Thoracic aorta (tissue), 2 donors: ENCODE measurements at regions not wholly inside any gene's neighbourhood (a gene's known extent, or its start where the extent isn't known, plus 50 kb on each side); places are given as distances from the start of the nearest gene placed in this dataset.

Experiments used
- ATAC-seq: fragments of 150-250 bp; one replicate; pipeline ENCODE4 v1.8.0; 2017; ENCODE audit warnings: low read depth; ENCODE audit not compliant: insufficient number of reproducible peaks, low FRiP score
- DNase-seq: peaks from one replicate; pipeline ENCODE4 v3.0.0-alpha.2; 2020; ENCODE audit warnings: low spot score
- H3K27ac ChIP-seq, 2 donors: fragments of 200-600 bp; sonication (generic); 1 replicate in 1 of 2; 2 replicates in 1 of 2; pipeline ENCODE4 v1.5.1; 2016; ENCODE audit warnings: mild to moderate bottlenecking in 2 of 2, moderate library complexity in 2 of 2
- H3K27me3 ChIP-seq: fragments of 200-600 bp; sonication (generic); replicated peaks from 2 replicates; pipeline ENCODE4 v1.6.0; 2016; ENCODE audit warnings: mild to moderate bottlenecking; ENCODE audit not compliant: insufficient read depth
- H3K36me3 ChIP-seq: fragments of 200-600 bp; sonication (generic); one replicate; pipeline ENCODE4 v1.5.1; 2016
- H3K4me1 ChIP-seq, 2 donors: fragments of 200-600 bp; sonication (generic); 1 replicate in 1 of 2; 2 replicates in 1 of 2; pipeline versions ENCODE4 v1.5.1 to v1.6.0; 2016; ENCODE audit warnings: low read depth in 2 of 2, mild to moderate bottlenecking in 1 of 2; ENCODE audit not compliant: control insufficient read depth in 1 of 2
- H3K4me3 ChIP-seq: fragments of 200-600 bp; sonication (generic); 2 replicates; pipeline ENCODE4 v1.5.1; 2016; ENCODE audit warnings: mild to moderate bottlenecking
- H3K9me3 ChIP-seq: fragments of 200-600 bp; sonication (generic); 2 replicates; pipeline ENCODE4 v1.5.1; 2016
- TF ChIP-seq, protein P1 (sequence below): fragments of 200-600 bp; sonication (generic); IDR thresholded peaks from one replicate; pipeline ENCODE4 v1.5.1; 2019; ENCODE audit warnings: antibody characterized with exemption

DNA sequence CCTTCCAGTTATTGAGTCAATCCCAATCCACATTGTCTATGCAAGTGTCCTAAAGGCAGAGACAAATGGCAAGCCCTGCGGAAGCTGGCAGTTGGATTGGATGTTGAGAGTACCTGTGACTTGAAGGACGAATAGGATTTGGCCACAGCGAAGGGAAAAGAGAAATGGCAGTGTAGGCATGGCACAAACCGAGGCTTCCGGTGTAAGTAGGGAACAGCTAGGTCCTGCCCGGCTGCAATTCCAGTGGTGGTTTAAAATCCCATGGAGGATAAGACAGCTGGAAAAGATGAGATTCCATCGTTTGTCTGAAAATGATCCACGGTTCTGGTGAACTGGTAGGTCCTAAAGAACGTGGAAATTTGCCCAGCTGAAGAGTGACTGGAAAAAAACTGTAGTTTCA lies 296.2 kb downstream of the TCERG1L start:
- ATAC-seq (no peak), DNase-seq (no peak)
- Histone ChIP-seq H3K27me3 (no peaks in the 10 kb centered on the region), H3K4me1 (no peaks in the 10 kb centered on the region), H3K4me3 (no peak overlapping the region), H3K27ac (no peak overlapping the region), H3K9me3 (no peaks in the 10 kb centered on the region), H3K36me3 (no peaks in the 10 kb centered on the region)
- TF ChIP-seq, protein P1, sequence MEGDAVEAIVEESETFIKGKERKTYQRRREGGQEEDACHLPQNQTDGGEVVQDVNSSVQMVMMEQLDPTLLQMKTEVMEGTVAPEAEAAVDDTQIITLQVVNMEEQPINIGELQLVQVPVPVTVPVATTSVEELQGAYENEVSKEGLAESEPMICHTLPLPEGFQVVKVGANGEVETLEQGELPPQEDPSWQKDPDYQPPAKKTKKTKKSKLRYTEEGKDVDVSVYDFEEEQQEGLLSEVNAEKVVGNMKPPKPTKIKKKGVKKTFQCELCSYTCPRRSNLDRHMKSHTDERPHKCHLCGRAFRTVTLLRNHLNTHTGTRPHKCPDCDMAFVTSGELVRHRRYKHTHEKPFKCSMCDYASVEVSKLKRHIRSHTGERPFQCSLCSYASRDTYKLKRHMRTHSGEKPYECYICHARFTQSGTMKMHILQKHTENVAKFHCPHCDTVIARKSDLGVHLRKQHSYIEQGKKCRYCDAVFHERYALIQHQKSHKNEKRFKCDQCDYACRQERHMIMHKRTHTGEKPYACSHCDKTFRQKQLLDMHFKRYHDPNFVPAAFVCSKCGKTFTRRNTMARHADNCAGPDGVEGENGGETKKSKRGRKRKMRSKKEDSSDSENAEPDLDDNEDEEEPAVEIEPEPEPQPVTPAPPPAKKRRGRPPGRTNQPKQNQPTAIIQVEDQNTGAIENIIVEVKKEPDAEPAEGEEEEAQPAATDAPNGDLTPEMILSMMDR = no peak

DNA sequence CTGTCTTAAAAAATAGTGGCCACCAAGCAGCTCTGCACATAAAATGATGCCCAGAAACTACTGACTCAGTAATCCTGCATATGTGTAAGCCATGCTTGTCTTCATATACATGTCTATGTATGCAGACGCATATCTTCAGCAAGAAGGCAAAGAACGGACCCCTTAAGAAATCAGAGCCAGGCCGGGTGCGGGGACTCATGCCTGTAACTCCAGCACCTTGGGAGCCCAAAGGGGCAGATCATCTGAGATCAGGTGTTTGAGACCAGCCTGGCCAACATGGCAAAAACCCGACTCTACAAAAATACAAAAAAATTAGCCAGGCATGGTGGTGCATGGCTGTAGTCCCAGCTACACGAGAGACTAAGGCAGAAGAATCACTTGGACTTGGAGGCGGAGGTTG lies 295.0 kb downstream of the TCERG1L start:
- DNase-seq (no peak), ATAC-seq (no peak)
- Histone ChIP-seq H3K27me3 (no peaks in the 10 kb centered on the region), H3K27ac (no peak overlapping the region), H3K4me1 (no peaks in the 10 kb centered on the region), H3K9me3 (no peaks in the 10 kb centered on the region), H3K36me3 (no peaks in the 10 kb centered on the region), H3K4me3 (no peak overlapping the region)
- TF ChIP-seq, protein P1 = no peak

GRCh38 chr10:131017566-131018285 lies 293.8 kb downstream of the TCERG1L start:
- no peaks in the 10 kb centered on the region for H3K9me3 ChIP-seq
- no peaks in the 10 kb centered on the region for H3K4me1 ChIP-seq
- TF ChIP-seq, protein P1 = no peak
- H3K4me3 ChIP-seq = no peak overlapping the region
- no peaks in the 10 kb centered on the region for H3K27me3 ChIP-seq
- no peak for ATAC-seq
- no peak for DNase-seq
- H3K36me3 ChIP-seq = no peaks in the 10 kb centered on the region
- H3K27ac ChIP-seq = no peak overlapping the region

DNA sequence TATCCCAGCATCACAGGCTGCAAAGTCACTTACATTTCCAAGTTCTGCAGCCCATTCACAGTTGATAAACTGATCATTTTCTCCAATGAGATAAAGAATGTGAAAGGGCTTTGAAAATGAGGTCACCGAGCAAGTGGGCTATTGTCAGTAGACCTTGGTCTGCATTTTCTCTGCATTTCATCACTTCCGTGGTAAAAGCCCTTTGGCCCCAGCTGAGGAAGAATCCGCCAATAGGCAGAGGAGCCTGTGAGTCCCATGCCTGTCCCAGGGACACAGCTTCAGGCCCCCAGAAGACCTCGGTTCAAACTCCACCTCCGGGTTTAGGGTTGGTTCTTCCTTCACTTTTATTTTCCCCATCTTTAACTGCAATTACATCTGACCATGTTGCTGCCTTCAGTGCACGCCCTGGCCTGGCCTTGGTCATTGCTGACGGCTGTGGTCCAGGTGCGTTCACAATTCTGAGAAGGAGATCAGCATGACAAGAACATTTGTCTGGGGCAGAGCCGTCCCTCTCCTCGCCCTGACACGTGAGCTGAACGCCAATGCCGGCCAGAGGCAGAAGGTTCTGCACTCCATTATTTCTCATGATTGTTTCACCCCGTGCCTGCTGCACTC lies 292.5 kb downstream of the TCERG1L start:
- Histone ChIP-seq H3K9me3 (no peaks in the 10 kb centered on the region), H3K4me3 (no peak overlapping the region), H3K27ac (no peak overlapping the region), H3K36me3 (no peaks in the 10 kb centered on the region), H3K4me1 (no peaks in the 10 kb centered on the region), H3K27me3 (no peaks in the 10 kb centered on the region)
- ATAC-seq (no peak), DNase-seq (no peak)
- TF ChIP-seq, protein P1 = no peak

DNA sequence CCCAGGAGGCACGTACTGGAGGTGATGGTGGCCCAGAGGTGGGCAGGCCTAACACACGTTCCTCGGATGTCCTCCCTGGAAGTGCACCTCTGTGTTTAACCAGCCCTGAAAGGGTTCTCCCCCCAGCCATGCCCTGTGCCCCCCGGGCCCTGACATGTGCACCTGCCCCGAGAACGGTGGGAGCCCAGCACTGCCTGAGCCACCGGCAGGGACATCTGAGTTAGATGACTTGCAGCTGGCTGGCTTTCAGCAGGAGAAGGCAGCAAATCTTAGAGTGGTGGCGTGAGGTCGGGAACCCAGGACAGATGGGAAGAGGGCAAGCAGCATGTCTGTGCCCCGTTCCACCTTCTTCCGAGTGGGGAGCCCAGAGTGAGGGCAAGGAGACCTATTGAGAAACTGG lies 291.8 kb downstream of the TCERG1L start:
- TF ChIP-seq, protein P1 = no peak
- Histone ChIP-seq H3K27me3 (no peaks in the 10 kb centered on the region), H3K9me3 (no peaks in the 10 kb centered on the region), H3K4me3 (no peak overlapping the region), H3K27ac (no peak overlapping the region), H3K36me3 (no peaks in the 10 kb centered on the region), H3K4me1 (no peaks in the 10 kb centered on the region)
- no peak for DNase-seq
- ATAC-seq = no peak
